ENCODE measurements at regions not wholly inside any gene's neighbourhood (a gene's known extent, or its start where the extent isn't known, plus 50 kb on each side); places are given as distances from the start of the nearest gene placed in this dataset.

DNA sequence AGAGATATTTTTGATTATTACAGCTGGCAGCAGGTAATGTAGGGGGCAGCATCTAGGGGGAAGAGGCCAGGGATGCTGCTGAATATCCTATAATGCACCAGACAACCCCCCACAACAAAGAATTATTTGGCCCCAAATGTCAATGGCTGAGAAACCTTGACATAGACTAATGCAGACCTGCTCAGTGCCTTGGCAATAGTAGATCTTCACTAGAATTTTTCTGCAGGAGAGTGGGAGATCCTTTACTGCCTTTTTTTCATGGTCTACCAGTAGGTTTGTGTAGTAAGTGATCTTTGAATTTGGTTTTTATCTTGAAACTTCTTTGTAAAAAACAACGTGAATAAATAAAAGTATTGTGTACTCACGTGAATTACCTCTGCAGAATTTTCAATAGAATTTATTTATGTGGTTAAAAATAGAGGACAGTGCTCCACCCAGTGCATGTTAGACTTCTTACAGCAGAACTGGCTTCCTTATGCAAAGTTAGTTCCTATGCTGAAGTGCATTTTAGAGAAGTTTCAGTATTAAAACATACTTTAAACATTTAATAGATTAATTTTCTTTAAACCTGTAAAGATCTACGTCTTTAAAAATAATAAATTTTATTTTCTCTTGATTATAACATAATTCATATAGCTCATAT, 199.6 kb upstream of the HDAC9 start:
- H3K9me3 ChIP-seq (ENCODE audit: insufficient read depth, low read depth, low read length) = no peaks in the 10 kb centered on the region
- no peak overlapping the region for H3K9ac ChIP-seq (ENCODE audit: low read depth, low read length)

DNA sequence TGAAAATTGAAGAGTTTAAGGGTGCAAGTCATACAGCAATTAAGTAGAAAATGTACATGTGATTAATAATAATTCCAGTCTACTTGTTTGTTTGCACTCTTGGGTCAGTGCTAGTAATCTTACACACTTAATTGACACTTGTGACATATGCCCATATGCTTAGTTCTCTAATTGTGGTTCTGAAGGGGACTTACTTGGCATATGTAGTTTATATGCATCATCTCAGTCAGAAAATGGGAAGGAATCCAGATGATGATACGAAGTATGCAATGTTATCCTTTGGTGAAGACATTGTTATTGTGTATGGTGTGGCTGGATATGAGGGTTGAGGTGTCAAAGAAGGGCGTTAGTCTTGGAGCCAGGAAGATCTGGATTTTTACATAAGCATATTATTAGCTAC, 193.5 kb upstream of the HDAC9 start:
- no peak overlapping the region for H3K9ac ChIP-seq (ENCODE audit: low read depth, low read length)
- no peak overlapping the region for H3K27ac ChIP-seq (ENCODE audit: low read length)
- H3K36me3 ChIP-seq (ENCODE audit: insufficient read depth, low read depth, low read length) = no peaks in the 10 kb centered on the region
- H3K27me3 ChIP-seq (ENCODE audit: insufficient read depth, low read length) = no peaks in the 10 kb centered on the region
- H3K4me1 ChIP-seq (ENCODE audit: insufficient read depth, low read length) = no peaks in the 10 kb centered on the region
- no peaks in the 10 kb centered on the region for H3K9me3 ChIP-seq (ENCODE audit: insufficient read depth, low read depth, low read length)
- no peak overlapping the region for H3K4me3 ChIP-seq (ENCODE audit: low read length)

More for the DNA sequence above, 199.6 kb upstream of the HDAC9 start:
- Histone ChIP-seq H3K36me3 (ENCODE audit: insufficient read depth, low read depth, low read length) (no peaks in the 10 kb centered on the region), H3K27ac (ENCODE audit: low read length) (no peak overlapping the region), H3K4me1 (ENCODE audit: insufficient read depth, low read length) (no peaks in the 10 kb centered on the region), H3K27me3 (ENCODE audit: insufficient read depth, low read length) (no peaks in the 10 kb centered on the region), H3K4me3 (ENCODE audit: low read length) (no peak overlapping the region)

DNA sequence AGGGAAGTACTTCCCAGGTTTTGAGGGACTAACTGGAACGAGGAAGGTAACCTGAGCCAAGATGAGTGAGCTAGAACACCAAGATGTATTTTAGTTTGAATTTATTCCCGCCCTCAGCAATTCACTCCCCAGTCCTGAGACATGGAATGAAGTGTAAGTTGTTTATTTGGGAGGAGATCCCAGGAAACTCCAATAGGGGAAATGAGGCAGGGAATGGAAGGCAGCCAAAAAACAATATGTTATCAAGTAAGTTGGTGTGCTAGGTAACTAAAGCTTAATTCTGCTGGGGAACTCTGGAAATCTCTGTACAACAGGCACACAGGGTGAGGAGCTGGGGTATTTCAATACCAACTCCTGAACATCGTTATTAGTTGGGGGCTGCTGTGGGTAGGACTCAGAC, 189.7 kb upstream of the HDAC9 start:
- Histone ChIP-seq H3K4me1 (ENCODE audit: insufficient read depth, low read length) (no peaks in the 10 kb centered on the region), H3K27me3 (ENCODE audit: insufficient read depth, low read length) (no peaks in the 10 kb centered on the region), H3K9me3 (ENCODE audit: insufficient read depth, low read depth, low read length) (no peaks in the 10 kb centered on the region), H3K36me3 (ENCODE audit: insufficient read depth, low read depth, low read length) (no peaks in the 10 kb centered on the region), H3K27ac (ENCODE audit: low read length) (no peak overlapping the region), H3K4me3 (ENCODE audit: low read length) (no peak overlapping the region), H3K9ac (ENCODE audit: low read depth, low read length) (no peak overlapping the region)

DNA sequence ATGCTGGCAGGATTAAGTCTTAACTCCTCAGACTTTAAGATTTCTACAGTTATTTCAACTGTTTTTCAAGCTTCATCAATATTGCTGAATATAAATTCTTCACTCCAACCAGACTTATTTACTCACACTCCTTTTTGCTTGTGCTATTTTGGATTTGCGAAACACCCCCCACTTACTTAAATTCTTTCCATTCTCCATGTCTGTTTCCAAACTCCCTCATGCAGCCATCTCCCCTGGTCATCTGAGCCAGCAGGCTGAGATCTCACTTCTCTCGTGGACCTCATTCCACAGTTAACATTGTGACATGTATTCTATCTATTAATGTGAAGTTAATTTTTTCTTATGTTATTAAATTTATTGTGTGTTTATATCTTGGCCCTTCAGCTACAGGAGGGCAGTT, 188.9 kb upstream of the HDAC9 start:
- Histone ChIP-seq H3K27ac (ENCODE audit: low read length) (no peak overlapping the region), H3K36me3 (ENCODE audit: insufficient read depth, low read depth, low read length) (no peaks in the 10 kb centered on the region), H3K27me3 (ENCODE audit: insufficient read depth, low read length) (no peaks in the 10 kb centered on the region), H3K9me3 (ENCODE audit: insufficient read depth, low read depth, low read length) (no peaks in the 10 kb centered on the region), H3K4me3 (ENCODE audit: low read length) (no peak overlapping the region), H3K9ac (ENCODE audit: low read depth, low read length) (no peak overlapping the region), H3K4me1 (ENCODE audit: insufficient read depth, low read length) (no peaks in the 10 kb centered on the region)

DNA sequence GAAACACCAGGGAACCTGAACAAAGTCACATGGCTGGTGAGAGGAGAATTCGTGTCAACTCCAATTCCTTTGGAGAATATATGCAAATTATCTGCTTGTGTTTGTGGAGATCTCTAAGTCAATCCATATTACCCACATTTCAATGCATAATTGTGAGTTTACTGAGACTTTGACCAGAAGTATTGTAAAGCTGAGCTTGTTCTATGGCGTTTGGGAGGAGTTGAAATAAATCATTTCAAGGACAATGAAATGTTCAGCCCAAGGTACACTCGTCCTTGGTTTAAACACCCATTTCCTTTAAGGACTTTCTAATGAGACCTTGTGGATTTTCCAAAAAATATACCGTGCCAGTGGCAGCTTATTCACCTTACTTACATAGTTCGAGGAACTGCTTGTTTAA, 186.6 kb upstream of the HDAC9 start:
- H3K4me1 ChIP-seq (ENCODE audit: insufficient read depth, low read length) = no peaks in the 10 kb centered on the region
- H3K36me3 ChIP-seq (ENCODE audit: insufficient read depth, low read depth, low read length) = no peaks in the 10 kb centered on the region
- H3K27ac ChIP-seq (ENCODE audit: low read length) = no peak overlapping the region
- no peaks in the 10 kb centered on the region for H3K27me3 ChIP-seq (ENCODE audit: insufficient read depth, low read length)
- no peak overlapping the region for H3K4me3 ChIP-seq (ENCODE audit: low read length)
- H3K9ac ChIP-seq (ENCODE audit: low read depth, low read length) = no peak overlapping the region
- no peaks in the 10 kb centered on the region for H3K9me3 ChIP-seq (ENCODE audit: insufficient read depth, low read depth, low read length)

DNA sequence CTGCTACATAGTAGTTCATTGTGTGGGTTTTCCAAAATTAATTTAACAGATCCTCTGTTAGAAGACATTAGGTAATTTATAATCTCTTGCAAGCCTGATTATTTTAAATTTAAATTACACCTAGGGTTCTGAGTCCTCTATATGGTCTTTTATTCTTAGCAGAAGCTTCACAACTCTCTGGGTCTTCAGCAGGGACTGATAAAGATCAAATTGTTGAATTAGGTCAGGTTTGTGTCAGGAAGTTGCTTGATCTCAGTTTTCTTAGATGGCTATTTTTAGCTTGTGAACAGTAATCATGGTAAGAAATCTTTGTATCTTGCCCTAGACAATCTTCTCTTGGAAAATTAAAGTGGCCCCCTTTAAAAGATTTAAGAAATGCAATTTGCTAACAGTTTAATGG, 183.1 kb upstream of the HDAC9 start:
- H3K4me1 ChIP-seq (ENCODE audit: insufficient read depth, low read length) = peaks cover 3% of the 10 kb centered on the region; the same call in 1 of the 2 replicates
- no peak overlapping the region for H3K4me3 ChIP-seq (ENCODE audit: low read length)
- no peaks in the 10 kb centered on the region for H3K9me3 ChIP-seq (ENCODE audit: insufficient read depth, low read depth, low read length)
- no peak overlapping the region for H3K9ac ChIP-seq (ENCODE audit: low read depth, low read length)
- no peaks in the 10 kb centered on the region for H3K36me3 ChIP-seq (ENCODE audit: insufficient read depth, low read depth, low read length)
- no peaks in the 10 kb centered on the region for H3K27me3 ChIP-seq (ENCODE audit: insufficient read depth, low read length)
- H3K27ac ChIP-seq (ENCODE audit: low read length) = no peak overlapping the region

DNA sequence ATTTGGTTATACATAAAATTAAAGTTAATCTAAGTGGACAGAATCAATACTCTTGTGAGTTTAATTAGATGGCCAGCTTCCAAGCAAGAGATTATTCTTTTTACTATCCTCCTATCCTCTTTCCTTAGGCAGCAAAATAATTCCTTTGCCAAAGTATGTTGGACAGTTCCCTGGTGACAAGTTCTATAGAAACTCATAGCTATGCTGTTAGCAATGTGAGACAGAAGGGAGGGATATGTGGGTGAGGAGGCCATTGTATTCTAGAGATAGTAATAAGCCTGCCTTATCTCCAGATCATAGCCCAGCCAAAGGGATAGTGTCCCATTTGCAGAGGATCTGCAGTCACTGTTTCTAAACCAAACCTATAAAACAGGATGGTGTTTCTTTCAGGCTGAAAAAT, 181.6 kb upstream of the HDAC9 start:
- H3K36me3 ChIP-seq (ENCODE audit: insufficient read depth, low read depth, low read length) = no peaks in the 10 kb centered on the region
- H3K9ac ChIP-seq (ENCODE audit: low read depth, low read length) = no peak overlapping the region
- no peaks in the 10 kb centered on the region for H3K9me3 ChIP-seq (ENCODE audit: insufficient read depth, low read depth, low read length)
- no peaks in the 10 kb centered on the region for H3K27me3 ChIP-seq (ENCODE audit: insufficient read depth, low read length)
- H3K27ac ChIP-seq (ENCODE audit: low read length) = no peak overlapping the region
- H3K4me1 ChIP-seq (ENCODE audit: insufficient read depth, low read length) = peaks cover 15% of the 10 kb centered on the region; the same call in 1 of the 2 replicates
- H3K4me3 ChIP-seq (ENCODE audit: low read length) = no peak overlapping the region

DNA sequence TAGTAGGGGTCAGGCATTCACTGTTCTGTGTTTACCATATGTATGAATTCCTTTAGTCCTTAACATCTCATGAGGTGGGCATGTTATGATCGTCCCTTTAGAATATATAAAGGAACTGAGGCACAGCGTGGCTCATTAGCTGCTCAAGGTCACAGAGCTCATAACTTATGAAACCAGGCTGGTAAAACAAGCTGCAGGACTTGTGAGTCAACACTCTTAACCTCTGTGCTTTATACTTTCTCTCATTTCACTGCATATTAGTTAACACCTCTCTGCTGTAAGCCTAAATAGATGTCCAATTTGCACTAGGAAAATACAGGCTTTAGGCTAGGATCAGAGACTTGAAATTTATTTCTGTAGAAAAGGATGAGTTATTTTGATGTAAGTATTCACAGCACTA, 180.3 kb upstream of the HDAC9 start:
- no peak overlapping the region for H3K9ac ChIP-seq (ENCODE audit: low read depth, low read length)
- H3K36me3 ChIP-seq (ENCODE audit: insufficient read depth, low read depth, low read length) = no peaks in the 10 kb centered on the region
- H3K27me3 ChIP-seq (ENCODE audit: insufficient read depth, low read length) = no peaks in the 10 kb centered on the region
- H3K4me3 ChIP-seq (ENCODE audit: low read length) = no peak overlapping the region
- H3K9me3 ChIP-seq (ENCODE audit: insufficient read depth, low read depth, low read length) = no peaks in the 10 kb centered on the region
- no peak overlapping the region for H3K27ac ChIP-seq (ENCODE audit: low read length)
- H3K4me1 ChIP-seq (ENCODE audit: insufficient read depth, low read length) = peaks cover 15% of the 10 kb centered on the region; the same call in 1 of the 2 replicates

DNA sequence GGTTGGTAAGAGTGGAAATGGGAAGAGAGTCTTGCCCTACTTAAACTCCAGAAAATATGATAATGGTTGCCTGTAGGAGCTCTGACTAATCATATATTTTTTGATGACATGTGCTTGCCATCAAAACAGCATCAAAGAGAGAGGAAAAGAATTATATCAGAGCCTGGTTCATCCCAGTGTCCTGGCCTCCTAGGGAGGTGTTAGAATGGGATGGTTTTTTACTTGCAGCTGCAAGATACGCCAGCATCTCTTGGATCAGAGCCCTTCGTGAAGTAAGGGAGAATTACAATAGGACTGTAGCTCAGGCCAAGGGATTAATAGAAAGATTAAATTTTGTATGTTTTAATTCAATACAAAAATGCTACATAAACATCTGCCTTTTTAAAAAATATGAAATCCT, 177.6 kb upstream of the HDAC9 start:
- H3K27me3 ChIP-seq (ENCODE audit: insufficient read depth, low read length) = no peaks in the 10 kb centered on the region
- peaks cover 15% of the 10 kb centered on the region; the same call in 1 of the 2 replicates for H3K4me1 ChIP-seq (ENCODE audit: insufficient read depth, low read length)
- no peak overlapping the region for H3K27ac ChIP-seq (ENCODE audit: low read length)
- H3K36me3 ChIP-seq (ENCODE audit: insufficient read depth, low read depth, low read length) = no peaks in the 10 kb centered on the region
- no peaks in the 10 kb centered on the region for H3K9me3 ChIP-seq (ENCODE audit: insufficient read depth, low read depth, low read length)
- H3K9ac ChIP-seq (ENCODE audit: low read depth, low read length) = no peak overlapping the region
- H3K4me3 ChIP-seq (ENCODE audit: low read length) = no peak overlapping the region

DNA sequence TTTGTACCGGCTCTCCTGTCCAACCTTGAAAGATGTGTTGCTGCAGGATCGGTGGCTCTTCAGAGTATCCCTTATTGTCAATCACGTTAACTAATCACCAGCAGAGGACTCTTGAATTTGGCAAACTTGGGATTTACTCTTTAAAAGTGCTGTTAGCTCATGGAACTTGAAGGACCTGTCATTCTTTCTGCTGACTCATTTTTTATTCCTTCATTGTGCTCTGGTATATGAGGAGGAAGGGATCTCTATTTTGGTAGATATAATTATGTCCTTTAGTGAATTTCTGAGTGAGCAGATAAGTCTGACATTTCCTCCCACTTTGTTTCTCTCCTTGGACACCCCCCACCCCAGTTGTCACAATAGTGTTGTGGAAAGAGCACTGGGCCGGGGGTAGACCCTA, 175.1 kb upstream of the HDAC9 start:
- peaks cover 15% of the 10 kb centered on the region; the same call in 1 of the 2 replicates for H3K4me1 ChIP-seq (ENCODE audit: insufficient read depth, low read length)
- no peaks in the 10 kb centered on the region for H3K9me3 ChIP-seq (ENCODE audit: insufficient read depth, low read depth, low read length)
- H3K36me3 ChIP-seq (ENCODE audit: insufficient read depth, low read depth, low read length) = no peaks in the 10 kb centered on the region
- no peak overlapping the region for H3K9ac ChIP-seq (ENCODE audit: low read depth, low read length)
- H3K27me3 ChIP-seq (ENCODE audit: insufficient read depth, low read length) = no peaks in the 10 kb centered on the region
- no peak overlapping the region for H3K27ac ChIP-seq (ENCODE audit: low read length)
- H3K4me3 ChIP-seq (ENCODE audit: low read length) = no peak overlapping the region

DNA sequence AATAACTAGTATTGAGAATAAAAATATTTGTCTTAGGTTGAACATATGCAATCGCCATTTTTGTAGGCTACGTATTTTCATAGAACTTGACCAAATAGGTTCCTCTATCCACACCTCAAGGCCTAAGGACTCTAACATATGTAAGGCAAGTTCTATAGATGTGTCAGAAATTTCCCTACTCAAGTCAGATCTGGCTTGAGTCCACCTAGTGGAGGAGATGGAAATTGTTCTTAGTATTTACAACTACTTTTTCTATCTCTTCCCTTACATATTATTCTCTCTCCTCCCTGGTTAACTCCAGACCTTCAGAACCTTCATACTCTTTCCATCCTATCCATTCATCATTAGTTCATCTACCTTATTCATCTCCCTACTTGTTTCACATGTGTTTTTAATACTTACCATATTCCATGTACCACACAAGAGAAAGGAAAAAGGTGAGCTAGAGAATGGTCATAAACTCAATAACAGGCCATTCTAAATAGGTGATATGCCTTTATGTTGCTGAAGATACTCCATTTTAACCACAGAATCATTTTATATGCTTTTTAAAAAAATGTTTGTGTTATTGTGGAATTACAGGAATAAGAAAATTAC, 174.5 kb upstream of the HDAC9 start:
- Histone ChIP-seq H3K27me3 (ENCODE audit: insufficient read depth, low read length) (no peaks in the 10 kb centered on the region), H3K36me3 (ENCODE audit: insufficient read depth, low read depth, low read length) (no peaks in the 10 kb centered on the region), H3K4me3 (ENCODE audit: low read length) (no peak overlapping the region), H3K27ac (ENCODE audit: low read length) (no peak overlapping the region), H3K4me1 (ENCODE audit: insufficient read depth, low read length) (peaks cover 15% of the 10 kb centered on the region; the same call in 1 of the 2 replicates), H3K9me3 (ENCODE audit: insufficient read depth, low read depth, low read length) (no peaks in the 10 kb centered on the region), H3K9ac (ENCODE audit: low read depth, low read length) (no peak overlapping the region)

DNA sequence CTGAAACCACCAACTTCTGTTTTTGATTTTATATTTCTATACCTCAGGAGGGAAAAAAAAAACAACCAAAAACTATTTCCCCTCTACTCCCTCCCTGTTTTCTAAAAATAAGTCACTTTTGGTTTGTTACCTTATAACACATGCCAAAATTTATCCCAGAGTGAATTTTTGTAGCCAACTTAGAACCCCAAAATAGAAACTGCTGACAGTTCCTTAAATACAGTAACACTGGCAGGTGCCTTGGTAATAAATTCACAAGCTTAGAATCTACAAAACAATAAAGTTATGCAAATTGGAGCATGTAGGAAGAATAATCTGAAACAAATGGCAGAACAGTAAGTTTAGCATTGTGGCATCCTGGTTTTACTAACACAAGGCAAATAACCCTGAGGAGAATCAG, 165.0 kb upstream of the HDAC9 start:
- Histone ChIP-seq H3K9ac (ENCODE audit: low read depth, low read length) (no peak overlapping the region), H3K27ac (ENCODE audit: low read length) (no peak overlapping the region), H3K27me3 (ENCODE audit: insufficient read depth, low read length) (no peaks in the 10 kb centered on the region), H3K36me3 (ENCODE audit: insufficient read depth, low read depth, low read length) (no peaks in the 10 kb centered on the region), H3K4me1 (ENCODE audit: insufficient read depth, low read length) (no peaks in the 10 kb centered on the region), H3K4me3 (ENCODE audit: low read length) (no peak overlapping the region), H3K9me3 (ENCODE audit: insufficient read depth, low read depth, low read length) (no peaks in the 10 kb centered on the region)

All from iPS-20b (cell line).